Neural progenitor cell (in vitro differentiated cells): ENCODE measurements at regions not wholly inside any gene's neighbourhood (a gene's known extent, or its start where the extent isn't known, plus 50 kb on each side); places are given as distances from the start of the nearest gene placed in this dataset.
A peak's percentile ranks its signal among the peaks of the same experiment; 100 is the strongest.
"Not testable (repeated sequence)": the region's sequence is repeated elsewhere in the genome, so short reads cannot be mapped to it uniquely, and the experiment has no call there.

ENCODE experiments used
- DNase-seq: peaks from one replicate; pipeline ENCODE4 v3.0.0-alpha.2; 2016; ENCODE audit warnings: low spot score
- H2AFZ ChIP-seq: fragments of 200-600 bp; sonication (generic); replicated peaks from 2 replicates; pipeline ENCODE4 v1.6.1; 2016; ENCODE audit warnings: antibody characterized with exemption
- H3F3A ChIP-seq: fragments of 200-600 bp; sonication (generic); 2 replicates; pipeline ENCODE4 v1.6.1; 2016; ENCODE audit warnings: antibody characterized with exemption, low read depth
- H3K27ac ChIP-seq: fragments of 200-600 bp; sonication (generic); 2 replicates; pipeline ENCODE4 v1.5.1; 2016; ENCODE audit warnings: mild to moderate bottlenecking
- H3K27me3 ChIP-seq: fragments of 200-600 bp; sonication (generic); 2 replicates; pipeline ENCODE4 v1.6.1; 2016; ENCODE audit warnings: mild to moderate bottlenecking, moderate library complexity
- H3K36me3 ChIP-seq: fragments of 200-600 bp; sonication (generic); 2 replicates; pipeline ENCODE4 v1.5.1; 2016
- H3K4me1 ChIP-seq: fragments of 200-600 bp; sonication (generic); 2 replicates; pipeline ENCODE4 v1.6.1; 2016; ENCODE audit warnings: mixed run types
- H3K4me2 ChIP-seq: fragments of 200-600 bp; sonication (generic); 2 replicates; pipeline ENCODE4 v1.6.1; 2016
- H3K4me3 ChIP-seq: fragments of 200-600 bp; sonication (generic); 2 replicates; pipeline ENCODE4 v1.5.1; 2016
- H3K79me2 ChIP-seq: fragments of 200-600 bp; sonication (generic); 2 replicates; pipeline ENCODE4 v1.6.1; 2016; ENCODE audit warnings: low read depth
- H3K9ac ChIP-seq: fragments of 200-600 bp; sonication (generic); 2 replicates; pipeline ENCODE4 v1.6.1; 2016
- H3K9me3 ChIP-seq: fragments of 200-600 bp; sonication (generic); 2 replicates; pipeline ENCODE4 v1.5.1; 2016; ENCODE audit warnings: low read depth
- H4K20me1 ChIP-seq: fragments of 200-600 bp; sonication (generic); 2 replicates; pipeline ENCODE4 v1.6.1; 2016; ENCODE audit warnings: low read depth
- H3K27ac Mint-ChIP-seq: 3 replicates; pipeline ENCODE4 v1.8.0; 2021; ENCODE audit warnings: mixed read lengths
- H3K27me3 Mint-ChIP-seq: 2 replicates; pipeline ENCODE4 v1.8.0; 2022; ENCODE audit warnings: low read depth, mild to moderate bottlenecking, inconsistent platforms, moderate library complexity, mixed read lengths; ENCODE audit not compliant: insufficient read depth
- H3K36me3 Mint-ChIP-seq: 3 replicates; pipeline ENCODE4 v1.8.0; 2021; ENCODE audit warnings: mixed read lengths
- H3K4me1 Mint-ChIP-seq: 3 replicates; pipeline ENCODE4 v1.8.0; 2021; ENCODE audit warnings: mixed read lengths
- H3K4me3 Mint-ChIP-seq: 3 replicates; pipeline ENCODE4 v1.8.0; 2021; ENCODE audit warnings: mild to moderate bottlenecking, moderate library complexity, mixed read lengths
- H3K9me3 Mint-ChIP-seq: 3 replicates; pipeline ENCODE4 v1.8.0; 2020; ENCODE audit warnings: mixed read lengths
- EZH2 ChIP-seq: fragments of 200-600 bp; sonication (generic); IDR thresholded peaks from 2 replicates; pipeline ENCODE4 v1.6.1; 2017; ENCODE audit warnings: antibody characterized with exemption, mild to moderate bottlenecking, moderate library complexity
- EZH2phosphoT487 ChIP-seq: fragments of 200-600 bp; sonication (generic); IDR thresholded peaks from 2 replicates; pipeline ENCODE4 v1.6.1; 2017; ENCODE audit warnings: antibody characterized with exemption
- TF ChIP-seq, protein P1 (sequence below): fragments of 200-600 bp; sonication (generic); IDR thresholded peaks from 2 replicates; pipeline ENCODE4 v1.5.1; 2017; ENCODE audit warnings: antibody characterized with exemption, mild to moderate bottlenecking

DNA sequence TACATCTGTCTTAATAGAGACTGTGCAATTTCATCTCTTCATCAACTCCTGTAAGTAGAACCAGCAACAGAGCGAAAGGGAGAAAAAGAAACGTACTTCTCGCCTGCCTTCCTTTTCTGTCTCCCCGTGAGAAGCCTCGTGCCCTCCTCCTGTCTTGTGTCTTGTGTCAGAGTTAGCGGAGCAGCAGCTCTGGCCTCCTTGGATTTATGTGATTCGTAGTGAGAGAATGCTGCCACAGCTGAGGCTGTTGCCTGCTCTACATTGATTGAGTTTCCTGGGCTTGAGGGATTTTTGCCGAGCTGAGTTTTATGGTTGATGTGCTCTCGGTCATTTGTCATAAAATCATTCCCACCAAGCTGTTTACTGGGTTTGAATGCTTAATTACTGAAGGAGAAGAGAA is 579.1 kb upstream of the RBFOX1 start:
- Histone ChIP-seq H3K4me2 (no peak overlapping the region), H3K4me3 (no peak overlapping the region), H3K9ac (no peak overlapping the region), H2AFZ (no peak overlapping the region), H3K79me2 (no peaks in the 10 kb centered on the region), H4K20me1 (no peaks in the 10 kb centered on the region), H3K36me3 (no peaks in the 10 kb centered on the region), H3K27ac (no peak overlapping the region), H3K27me3 (peaks cover 21% of the 10 kb centered on the region), H3K4me1 (no peaks in the 10 kb centered on the region), H3K9me3 (no peaks in the 10 kb centered on the region), H3F3A (no peaks in the 10 kb centered on the region)
- peak; percentile 2 for DNase-seq
- no peak overlapping the region for H3K4me3 Mint-ChIP-seq
- TF ChIP-seq, protein P1, sequence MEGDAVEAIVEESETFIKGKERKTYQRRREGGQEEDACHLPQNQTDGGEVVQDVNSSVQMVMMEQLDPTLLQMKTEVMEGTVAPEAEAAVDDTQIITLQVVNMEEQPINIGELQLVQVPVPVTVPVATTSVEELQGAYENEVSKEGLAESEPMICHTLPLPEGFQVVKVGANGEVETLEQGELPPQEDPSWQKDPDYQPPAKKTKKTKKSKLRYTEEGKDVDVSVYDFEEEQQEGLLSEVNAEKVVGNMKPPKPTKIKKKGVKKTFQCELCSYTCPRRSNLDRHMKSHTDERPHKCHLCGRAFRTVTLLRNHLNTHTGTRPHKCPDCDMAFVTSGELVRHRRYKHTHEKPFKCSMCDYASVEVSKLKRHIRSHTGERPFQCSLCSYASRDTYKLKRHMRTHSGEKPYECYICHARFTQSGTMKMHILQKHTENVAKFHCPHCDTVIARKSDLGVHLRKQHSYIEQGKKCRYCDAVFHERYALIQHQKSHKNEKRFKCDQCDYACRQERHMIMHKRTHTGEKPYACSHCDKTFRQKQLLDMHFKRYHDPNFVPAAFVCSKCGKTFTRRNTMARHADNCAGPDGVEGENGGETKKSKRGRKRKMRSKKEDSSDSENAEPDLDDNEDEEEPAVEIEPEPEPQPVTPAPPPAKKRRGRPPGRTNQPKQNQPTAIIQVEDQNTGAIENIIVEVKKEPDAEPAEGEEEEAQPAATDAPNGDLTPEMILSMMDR = no peak
- TF ChIP-seq EZH2 = no peak
- no peak for TF ChIP-seq EZH2phosphoT487
- H3K27ac Mint-ChIP-seq = no peak overlapping the region
- H3K4me1 Mint-ChIP-seq = peaks cover 4% of the 10 kb centered on the region
- H3K9me3 Mint-ChIP-seq = no peaks in the 10 kb centered on the region
- H3K36me3 Mint-ChIP-seq = no peaks in the 10 kb centered on the region
- no peaks in the 10 kb centered on the region for H3K27me3 Mint-ChIP-seq

DNA sequence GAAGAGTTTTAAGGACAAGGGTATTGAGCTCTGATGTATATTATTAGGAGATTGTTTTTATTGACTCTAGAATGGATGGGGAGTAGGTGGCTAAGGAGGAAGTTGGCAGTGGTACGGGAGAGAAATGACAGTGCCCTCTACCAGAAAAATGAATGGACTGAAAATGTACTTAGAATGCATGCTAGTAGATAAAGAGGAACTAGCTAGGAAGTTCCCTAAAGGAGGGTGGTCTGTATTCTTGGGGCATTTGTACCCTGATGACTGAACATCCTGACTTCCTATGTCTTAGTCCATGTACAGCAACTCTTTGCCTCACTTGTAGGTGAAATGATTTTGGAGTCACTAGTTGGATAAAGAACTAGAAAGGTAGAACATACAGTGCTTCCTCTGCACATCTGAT is 581.5 kb upstream of the RBFOX1 start:
- H3K4me3 ChIP-seq = no peak overlapping the region
- no peak for DNase-seq
- H4K20me1 ChIP-seq = no peaks in the 10 kb centered on the region

DNA sequence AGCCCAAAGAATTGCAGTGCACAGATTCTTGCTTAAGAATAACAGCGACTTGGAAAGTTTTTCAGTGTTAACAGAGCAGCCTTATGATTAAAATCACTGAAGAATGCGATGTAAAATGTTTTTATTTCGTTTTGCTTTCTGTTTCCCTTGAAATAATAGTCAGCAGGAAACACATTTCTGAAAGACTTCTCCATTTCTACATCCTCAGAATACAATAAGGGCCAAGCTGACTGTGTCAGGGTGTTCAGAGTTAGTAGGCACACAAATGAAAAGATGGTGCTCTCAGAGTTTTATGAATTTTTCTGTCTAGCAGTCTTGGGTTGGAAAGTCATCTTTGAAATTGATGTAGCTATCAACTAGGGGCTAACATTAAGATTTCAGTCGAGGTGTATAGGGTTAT is 582.9 kb upstream of the RBFOX1 start:
- H4K20me1 ChIP-seq = no peaks in the 10 kb centered on the region

More for the DNA sequence above, 581.5 kb upstream of the RBFOX1 start:
- no peaks in the 10 kb centered on the region for H3F3A ChIP-seq
- no peaks in the 10 kb centered on the region for H3K36me3 Mint-ChIP-seq
- TF ChIP-seq, protein P1 = no peak
- no peak for TF ChIP-seq EZH2
- no peak for TF ChIP-seq EZH2phosphoT487
- H3K9me3 ChIP-seq = no peaks in the 10 kb centered on the region
- H3K4me1 Mint-ChIP-seq = peaks cover 4% of the 10 kb centered on the region
- no peaks in the 10 kb centered on the region for H3K36me3 ChIP-seq
- H3K27ac ChIP-seq = no peak overlapping the region
- H3K27me3 Mint-ChIP-seq = no peaks in the 10 kb centered on the region
- H3K9me3 Mint-ChIP-seq = no peaks in the 10 kb centered on the region
- H2AFZ ChIP-seq = no peak overlapping the region
- no peak overlapping the region for H3K9ac ChIP-seq
- H3K4me1 ChIP-seq = no peaks in the 10 kb centered on the region
- H3K4me3 Mint-ChIP-seq = no peak overlapping the region
- no peaks in the 10 kb centered on the region for H3K79me2 ChIP-seq
- peaks cover 21% of the 10 kb centered on the region for H3K27me3 ChIP-seq
- H3K27ac Mint-ChIP-seq = no peak overlapping the region
- H3K4me2 ChIP-seq = no peak overlapping the region

DNA sequence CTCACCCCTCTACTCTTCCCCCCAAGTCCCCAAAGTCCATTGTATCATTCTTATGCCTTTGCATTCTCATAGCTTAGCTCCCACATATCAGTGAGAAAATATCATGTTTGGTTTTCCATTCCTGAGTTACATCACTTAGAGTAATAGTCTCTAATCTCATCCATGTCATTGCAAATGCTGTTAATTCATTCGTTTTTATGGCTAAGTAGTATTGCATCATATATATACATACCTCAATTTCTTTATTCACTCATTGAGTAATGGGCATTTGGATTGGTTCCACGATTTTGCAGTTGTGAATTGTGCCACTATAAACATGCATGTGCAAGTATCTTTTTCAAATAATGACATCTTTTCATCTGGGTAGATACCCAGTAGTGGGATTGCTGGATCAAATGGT is 596.3 kb upstream of the RBFOX1 start:
- not testable (repeated sequence) for H2AFZ ChIP-seq, H3K9me3 Mint-ChIP-seq, H3K79me2 ChIP-seq, H3K9ac ChIP-seq, H3F3A ChIP-seq, H3K4me1 ChIP-seq, H3K27ac Mint-ChIP-seq, DNase-seq, H3K4me2 ChIP-seq, H3K27me3 Mint-ChIP-seq, H3K36me3 ChIP-seq, H3K36me3 Mint-ChIP-seq, H3K9me3 ChIP-seq, H3K4me3 Mint-ChIP-seq, H4K20me1 ChIP-seq, H3K27me3 ChIP-seq, H3K4me3 ChIP-seq, H3K27ac ChIP-seq
- H3K4me1 Mint-ChIP-seq = peaks cover 12% of the 10 kb centered on the region

More for the DNA sequence above, 582.9 kb upstream of the RBFOX1 start:
- Mint-ChIP-seq H3K4me1 (peaks cover 4% of the 10 kb centered on the region), H3K27me3 (no peaks in the 10 kb centered on the region), H3K27ac (no peak overlapping the region), H3K4me3 (no peak overlapping the region), H3K36me3 (no peaks in the 10 kb centered on the region), H3K9me3 (peaks cover 3% of the 10 kb centered on the region)
- H3K9ac ChIP-seq = no peak overlapping the region
- peaks cover 21% of the 10 kb centered on the region for H3K27me3 ChIP-seq
- H3K4me1 ChIP-seq = no peaks in the 10 kb centered on the region
- DNase-seq = no peak
- H3F3A ChIP-seq = no peaks in the 10 kb centered on the region
- H3K9me3 ChIP-seq = peaks cover 3% of the 10 kb centered on the region
- H3K79me2 ChIP-seq = no peaks in the 10 kb centered on the region
- H3K4me3 ChIP-seq = no peak overlapping the region
- peaks cover 6% of the 10 kb centered on the region for H3K36me3 ChIP-seq
- no peak overlapping the region for H3K4me2 ChIP-seq
- H3K27ac ChIP-seq = no peak overlapping the region
- TF ChIP-seq EZH2phosphoT487 (no peak), EZH2 (no peak)
- TF ChIP-seq, protein P1 = no peak
- no peak overlapping the region for H2AFZ ChIP-seq
